HG03521 (cell line): ENCODE measurements at regions not wholly inside any gene's neighbourhood (a gene's known extent, or its start where the extent isn't known, plus 50 kb on each side); places are given as distances from the start of the nearest gene placed in this dataset.
"Not testable (repeated sequence)": the region's sequence is repeated elsewhere in the genome, so short reads cannot be mapped to it uniquely, and the experiment has no call there.

ENCODE experiments used
- ATAC-seq: cut with Tn5 transposase; IDR thresholded peaks from one replicate; pipeline ENCODE4 v1.9.1; 2021; ENCODE audit warnings: mild to moderate bottlenecking, moderate library complexity; ENCODE audit not compliant: unreplicated experiment

GRCh38 chr7:131816391-131817007, 260.1 kb upstream of the PODXL start:
- no peak for ATAC-seq

- no peak for ATAC-seq
These were observed 252.3 kb upstream of the PODXL start for GRCh38 chr7:131808736-131809135.

GRCh38 chr7:131808156-131808555, 251.7 kb upstream of the PODXL start:
- not testable (repeated sequence) for ATAC-seq

- no peak for ATAC-seq
These were observed 247.4 kb upstream of the PODXL start for GRCh38 chr7:131803816-131804215.

GRCh38 chr7:131802195-131802864, 245.9 kb upstream of the PODXL start:
- no peak for ATAC-seq

GRCh38 chr7:131800531-131800930, 244.1 kb upstream of the PODXL start:
- no peak for ATAC-seq

GRCh38 chr7:131800008-131800407, 243.6 kb upstream of the PODXL start:
- no peak for ATAC-seq

- ATAC-seq: no peak
These were observed 241.4 kb upstream of the PODXL start for GRCh38 chr7:131797841-131798240.

- ATAC-seq: no peak
These were observed 239.0 kb upstream of the PODXL start for GRCh38 chr7:131795400-131795799.

GRCh38 chr7:131792311-131792710, 235.9 kb upstream of the PODXL start:
- no peak for ATAC-seq

- no peak for ATAC-seq
These were observed 230.7 kb upstream of the PODXL start for GRCh38 chr7:131787101-131787500.

- no peak for ATAC-seq
These were observed 229.8 kb upstream of the PODXL start for GRCh38 chr7:131786204-131786603.

GRCh38 chr7:131778601-131779000, 222.2 kb upstream of the PODXL start:
- no peak for ATAC-seq

GRCh38 chr7:131774419-131775220, 218.2 kb upstream of the PODXL start:
- no peak for ATAC-seq

GRCh38 chr7:131773413-131773812, 217.0 kb upstream of the PODXL start:
- no peak for ATAC-seq

- no peak for ATAC-seq
These were observed 212.8 kb upstream of the PODXL start for GRCh38 chr7:131769241-131769640.

- ATAC-seq: no peak
These were observed 211.2 kb upstream of the PODXL start for GRCh38 chr7:131767591-131767990.

GRCh38 chr7:131765575-131765974, 209.1 kb upstream of the PODXL start:
- ATAC-seq: no peak

- ATAC-seq: no peak
These were observed 207.8 kb upstream of the PODXL start for GRCh38 chr7:131764143-131764775.

- ATAC-seq: no peak
These were observed 206.3 kb upstream of the PODXL start for GRCh38 chr7:131762753-131763152.

GRCh38 chr7:131755801-131756200, 199.4 kb upstream of the PODXL start:
- not testable (repeated sequence) for ATAC-seq
